ENCODE measurements at regions not wholly inside any gene's neighbourhood (a gene's known extent, or its start where the extent isn't known, plus 50 kb on each side); places are given as distances from the start of the nearest gene placed in this dataset.

DNA sequence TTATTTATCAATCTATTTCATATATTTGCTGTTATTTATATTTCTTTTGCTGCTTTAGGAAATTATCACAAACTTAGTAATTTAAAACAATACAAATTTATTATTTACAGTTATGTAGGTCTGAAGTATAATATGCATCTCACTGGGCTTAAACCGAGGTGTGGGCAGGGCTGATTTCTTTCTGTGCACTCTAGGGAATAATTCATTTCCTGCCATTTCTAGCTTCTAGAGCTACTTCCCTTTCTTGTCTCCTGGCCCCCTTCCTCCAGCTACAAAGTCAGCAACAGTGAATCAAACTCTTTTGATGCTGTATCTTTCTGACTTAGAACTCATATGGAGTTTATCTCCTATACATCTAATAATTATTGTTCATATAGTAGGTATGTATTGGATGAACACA is 303.5 kb upstream of the ARSJ start:
- Histone ChIP-seq H3K4me1 (ENCODE audit: insufficient read depth, low read length) (no peaks in the 10 kb centered on the region), H3K36me3 (ENCODE audit: insufficient read depth, low read length) (no peaks in the 10 kb centered on the region), H3K9me3 (ENCODE audit: control insufficient read depth in 1 of 2, insufficient read depth in 1 of 2, low read length in 2 of 2) (peaks cover 0 to 7% of the 10 kb centered on the region in 2 experiments), H3K27ac (ENCODE audit: low read depth in 1 of 2, low read length in 2 of 2) (no peak overlapping the region), H3K27me3 (ENCODE audit: control insufficient read depth in 1 of 2, insufficient read depth in 2 of 2, low read length in 2 of 2) (peaks cover 3 to 7% of the 10 kb centered on the region in 2 experiments), H3K4me3 (ENCODE audit: low read length) (no peak overlapping the region)
- ATAC-seq (ENCODE audit: poor library complexity) (no peak), DNase-seq (no peak)
- POLR2A ChIA-PET = no interaction called here
- Mint-ChIP-seq H3K36me3 (ENCODE audit: low read depth) (no peaks in the 10 kb centered on the region), H3K4me1 (ENCODE audit: low read depth) (no peaks in the 10 kb centered on the region), H3K27ac (no peak overlapping the region), H3K9me3 (no peaks in the 10 kb centered on the region), H3K27me3 (peaks cover 7% of the 10 kb centered on the region), H3K4me3 (no peak overlapping the region)
- TF ChIP-seq, protein P1, sequence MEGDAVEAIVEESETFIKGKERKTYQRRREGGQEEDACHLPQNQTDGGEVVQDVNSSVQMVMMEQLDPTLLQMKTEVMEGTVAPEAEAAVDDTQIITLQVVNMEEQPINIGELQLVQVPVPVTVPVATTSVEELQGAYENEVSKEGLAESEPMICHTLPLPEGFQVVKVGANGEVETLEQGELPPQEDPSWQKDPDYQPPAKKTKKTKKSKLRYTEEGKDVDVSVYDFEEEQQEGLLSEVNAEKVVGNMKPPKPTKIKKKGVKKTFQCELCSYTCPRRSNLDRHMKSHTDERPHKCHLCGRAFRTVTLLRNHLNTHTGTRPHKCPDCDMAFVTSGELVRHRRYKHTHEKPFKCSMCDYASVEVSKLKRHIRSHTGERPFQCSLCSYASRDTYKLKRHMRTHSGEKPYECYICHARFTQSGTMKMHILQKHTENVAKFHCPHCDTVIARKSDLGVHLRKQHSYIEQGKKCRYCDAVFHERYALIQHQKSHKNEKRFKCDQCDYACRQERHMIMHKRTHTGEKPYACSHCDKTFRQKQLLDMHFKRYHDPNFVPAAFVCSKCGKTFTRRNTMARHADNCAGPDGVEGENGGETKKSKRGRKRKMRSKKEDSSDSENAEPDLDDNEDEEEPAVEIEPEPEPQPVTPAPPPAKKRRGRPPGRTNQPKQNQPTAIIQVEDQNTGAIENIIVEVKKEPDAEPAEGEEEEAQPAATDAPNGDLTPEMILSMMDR (IDR thresholded peaks at IDR 0.05) = no peak
- CTCF ChIA-PET = interaction anchor here (0.7 kb wide), 1 partner anchor 23 kb away, joined by 3 read pairs; no protein-coding TSS in a partner anchor
- intact Hi-C loops (cut with DNase I, micrococcal nuclease) = no loop called here

DNA sequence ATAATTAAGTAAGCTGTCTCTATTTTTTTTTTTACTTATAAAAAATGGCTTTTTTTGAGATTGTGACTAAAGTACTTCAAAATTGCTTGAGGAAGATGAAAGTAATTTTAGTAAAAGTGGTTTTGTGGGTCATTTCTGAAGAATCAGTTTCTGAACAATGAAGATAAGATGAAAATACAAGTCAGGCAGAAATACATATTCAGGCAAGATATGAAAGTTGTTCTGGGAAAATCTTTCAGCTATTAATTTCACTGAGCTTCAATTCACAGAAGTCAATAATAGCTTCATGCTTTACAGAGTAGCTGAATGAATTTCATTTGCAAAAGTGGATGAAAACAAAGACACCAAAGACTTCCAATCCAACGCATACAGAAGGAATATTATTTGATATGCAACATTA is 305.2 kb upstream of the ARSJ start:
- H3K4me3 Mint-ChIP-seq = no peak overlapping the region
- TF ChIP-seq, protein P1 (IDR thresholded peaks at IDR 0.05) = no peak
- ChIA-PET CTCF (no interaction called here), POLR2A (no interaction called here)
- Histone ChIP-seq H3K4me1 (ENCODE audit: insufficient read depth, low read length) (no peaks in the 10 kb centered on the region), H3K27me3 (ENCODE audit: control insufficient read depth in 1 of 2, insufficient read depth in 2 of 2, low read length in 2 of 2) (peaks cover 3 to 7% of the 10 kb centered on the region in 2 experiments), H3K9me3 (ENCODE audit: control insufficient read depth in 1 of 2, insufficient read depth in 1 of 2, low read length in 2 of 2) (peaks cover 0 to 7% of the 10 kb centered on the region in 2 experiments), H3K36me3 (ENCODE audit: insufficient read depth, low read length) (no peaks in the 10 kb centered on the region), H3K27ac (ENCODE audit: low read depth in 1 of 2, low read length in 2 of 2) (no peak overlapping the region), H3K4me3 (ENCODE audit: low read length) (no peak overlapping the region)
- no peaks in the 10 kb centered on the region for H3K9me3 Mint-ChIP-seq
- ATAC-seq (ENCODE audit: poor library complexity) (no peak), DNase-seq (no peak)
- no peaks in the 10 kb centered on the region for H3K36me3 Mint-ChIP-seq (ENCODE audit: low read depth)
- no peaks in the 10 kb centered on the region for H3K4me1 Mint-ChIP-seq (ENCODE audit: low read depth)
- intact Hi-C loops (cut with DNase I, micrococcal nuclease) = no loop called here
- H3K27me3 Mint-ChIP-seq = peaks cover 7% of the 10 kb centered on the region
- H3K27ac Mint-ChIP-seq = no peak overlapping the region

DNA sequence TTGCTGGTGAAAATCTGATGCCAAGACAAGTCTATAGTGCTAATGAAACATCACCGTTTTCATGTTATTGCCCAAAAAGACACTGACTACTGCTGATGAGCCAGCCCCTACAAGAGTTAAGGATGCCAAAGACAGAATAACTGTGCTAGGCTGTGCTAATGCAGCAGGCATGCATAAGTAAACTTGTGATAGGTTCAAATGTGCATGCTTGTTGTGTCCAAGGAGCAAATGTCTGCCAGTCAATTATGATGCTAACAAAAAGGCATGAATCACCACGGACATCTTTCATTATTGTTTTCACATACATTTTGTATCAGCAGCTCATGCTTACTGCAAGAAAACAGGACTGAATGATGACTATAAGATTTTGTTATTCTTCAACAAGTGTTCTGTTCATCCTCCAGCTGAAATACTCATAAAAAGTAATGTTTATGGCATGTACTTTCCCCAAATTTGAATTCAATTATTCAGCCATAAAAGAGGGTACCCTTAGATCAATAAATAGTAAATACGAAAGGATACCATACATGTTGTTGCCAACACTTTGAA is 306.9 kb upstream of the ARSJ start:
- H3K9me3 ChIP-seq (ENCODE audit: control insufficient read depth in 1 of 2, insufficient read depth in 1 of 2, low read length in 2 of 2) = peaks cover 0 to 7% of the 10 kb centered on the region in 2 experiments
- intact Hi-C loops (cut with DNase I, micrococcal nuclease) = no loop called here
- H3K27me3 ChIP-seq (ENCODE audit: control insufficient read depth in 1 of 2, insufficient read depth in 2 of 2, low read length in 2 of 2) = peaks cover 0 to 3% of the 10 kb centered on the region in 2 experiments
- Mint-ChIP-seq H3K27me3 (peaks cover 7% of the 10 kb centered on the region), H3K4me3 (no peak overlapping the region), H3K27ac (no peak overlapping the region), H3K4me1 (ENCODE audit: low read depth) (no peaks in the 10 kb centered on the region), H3K36me3 (ENCODE audit: low read depth) (no peaks in the 10 kb centered on the region), H3K9me3 (no peaks in the 10 kb centered on the region)
- DNase-seq (no peak), ATAC-seq (ENCODE audit: poor library complexity) (no peak)
- TF ChIP-seq, protein P1 (IDR thresholded peaks at IDR 0.05) = no peak
- ChIA-PET CTCF (no interaction called here), POLR2A (no interaction called here)
- no peaks in the 10 kb centered on the region for H3K4me1 ChIP-seq (ENCODE audit: insufficient read depth, low read length)
- H3K4me3 ChIP-seq (ENCODE audit: low read length) = no peak overlapping the region
- H3K27ac ChIP-seq (ENCODE audit: low read depth in 1 of 2, low read length in 2 of 2) = no peak overlapping the region
- no peaks in the 10 kb centered on the region for H3K36me3 ChIP-seq (ENCODE audit: insufficient read depth, low read length)
